Stimulated activated CD8-positive, alpha-beta memory T cell treated with anti-CD3 and anti-CD28 coated beads, Interleukin-7, amount 100 ng/mL, for 1 hour (primary cell): ENCODE measurements at regions not wholly inside any gene's neighbourhood (a gene's known extent, or its start where the extent isn't known, plus 50 kb on each side); places are given as distances from the start of the nearest gene placed in this dataset.

Experiments
- DNase-seq, 2 donors: peaks; one replicate each; pipeline ENCODE4 v3.0.0-alpha.2; 2020; ENCODE audit warnings: low read depth in 2 of 2

- DNase-seq, result no peak
Observed at GRCh38 chr1:8267307-8267706, 50.6 kb upstream of the SLC45A1 start.

GRCh38 chr1:8266436-8267165, 51.3 kb upstream of the SLC45A1 start:
- DNase-seq, result no peak

- no peak for DNase-seq
Observed at GRCh38 chr1:8263791-8264190, 54.1 kb upstream of the SLC45A1 start.

GRCh38 chr1:8261398-8261762, 56.5 kb upstream of the SLC45A1 start:
- no peak for DNase-seq

- no peak for DNase-seq
Observed at GRCh38 chr1:8259498-8260290, 58.2 kb upstream of the SLC45A1 start.

- no peak for DNase-seq
Observed at GRCh38 chr1:8257621-8258020, 60.3 kb upstream of the SLC45A1 start.

GRCh38 chr1:8256321-8256720, 61.6 kb upstream of the SLC45A1 start:
- no peak for DNase-seq

GRCh38 chr1:8255712-8256111, 62.2 kb upstream of the SLC45A1 start:
- no peak for DNase-seq

- DNase-seq, result no peak
Observed at GRCh38 chr1:8252266-8252951, 65.5 kb upstream of the SLC45A1 start.

GRCh38 chr1:8251635-8252034, 66.3 kb upstream of the SLC45A1 start:
- DNase-seq, result no peak

GRCh38 chr1:8249838-8250237, 68.1 kb upstream of the SLC45A1 start:
- no peak for DNase-seq

GRCh38 chr1:8247811-8248436, 70.0 kb upstream of the SLC45A1 start:
- DNase-seq, result no peak

- DNase-seq, result no peak
Observed at GRCh38 chr1:8244304-8244703, 73.6 kb upstream of the SLC45A1 start.

- DNase-seq, result no peak
Observed at GRCh38 chr1:8242498-8242897, 75.4 kb upstream of the SLC45A1 start.

GRCh38 chr1:8241417-8242014, 76.4 kb upstream of the SLC45A1 start:
- no peak for DNase-seq

- DNase-seq, result no peak
Observed at GRCh38 chr1:8239306-8240023, 78.4 kb upstream of the SLC45A1 start.

- DNase-seq, result no peak
Observed at GRCh38 chr1:8239039-8239305, 78.9 kb upstream of the SLC45A1 start.

- DNase-seq, result no peak
Observed at GRCh38 chr1:8238141-8239038, 79.5 kb upstream of the SLC45A1 start.

GRCh38 chr1:8232036-8232757, 85.7 kb upstream of the SLC45A1 start:
- no peak for DNase-seq

- DNase-seq, result no peak
Observed at GRCh38 chr1:8230292-8230621, 87.7 kb upstream of the SLC45A1 start.
